ENCODE measurements at regions not wholly inside any gene's neighbourhood (a gene's known extent, or its start where the extent isn't known, plus 50 kb on each side); places are given as distances from the start of the nearest gene placed in this dataset.

- TF ChIP-seq, protein P1, sequence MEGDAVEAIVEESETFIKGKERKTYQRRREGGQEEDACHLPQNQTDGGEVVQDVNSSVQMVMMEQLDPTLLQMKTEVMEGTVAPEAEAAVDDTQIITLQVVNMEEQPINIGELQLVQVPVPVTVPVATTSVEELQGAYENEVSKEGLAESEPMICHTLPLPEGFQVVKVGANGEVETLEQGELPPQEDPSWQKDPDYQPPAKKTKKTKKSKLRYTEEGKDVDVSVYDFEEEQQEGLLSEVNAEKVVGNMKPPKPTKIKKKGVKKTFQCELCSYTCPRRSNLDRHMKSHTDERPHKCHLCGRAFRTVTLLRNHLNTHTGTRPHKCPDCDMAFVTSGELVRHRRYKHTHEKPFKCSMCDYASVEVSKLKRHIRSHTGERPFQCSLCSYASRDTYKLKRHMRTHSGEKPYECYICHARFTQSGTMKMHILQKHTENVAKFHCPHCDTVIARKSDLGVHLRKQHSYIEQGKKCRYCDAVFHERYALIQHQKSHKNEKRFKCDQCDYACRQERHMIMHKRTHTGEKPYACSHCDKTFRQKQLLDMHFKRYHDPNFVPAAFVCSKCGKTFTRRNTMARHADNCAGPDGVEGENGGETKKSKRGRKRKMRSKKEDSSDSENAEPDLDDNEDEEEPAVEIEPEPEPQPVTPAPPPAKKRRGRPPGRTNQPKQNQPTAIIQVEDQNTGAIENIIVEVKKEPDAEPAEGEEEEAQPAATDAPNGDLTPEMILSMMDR (conservative IDR thresholded peaks at IDR 0.05; ENCODE audit: low read depth, low read length) = no peak
- no peak for TF ChIP-seq EZH2 (IDR thresholded peaks at IDR 0.05; ENCODE audit: borderline replicate concordance, low read depth, low read length, poor library complexity, severe bottlenecking)
These were observed 539.8 kb upstream of the PCDH9 start for GRCh38 chr13:67769987-67770341.

Measured in A673 (cell line).